Effector memory CD8-positive, alpha-beta T cell (primary cell): ENCODE measurements at regions not wholly inside any gene's neighbourhood (a gene's known extent, or its start where the extent isn't known, plus 50 kb on each side); places are given as distances from the start of the nearest gene placed in this dataset.

Experiments used
- ATAC-seq: fragments of 150-1000 bp; cut with Tn5 transposase; replicated peaks from 2 replicates; pipeline ENCODE4 v1.10.0; 2021; ENCODE audit warnings: mild to moderate bottlenecking, moderate library complexity
- DNase-seq, 3 experiments: peaks; one replicate each; pipeline ENCODE4 v3.0.0; 2021
- H3K27ac Mint-ChIP-seq, 2 donors: one replicate each; pipeline ENCODE4 v1.8.0; 2022; ENCODE audit warnings: mild to moderate bottlenecking in 2 of 2, mixed read lengths in 2 of 2, moderate library complexity in 2 of 2
- H3K27me3 Mint-ChIP-seq, 2 donors: one replicate each; pipeline ENCODE4 v1.8.0; 2022; ENCODE audit warnings: mixed read lengths in 2 of 2
- H3K36me3 Mint-ChIP-seq: one replicate; pipeline ENCODE4 v1.8.0; 2022; ENCODE audit warnings: mild to moderate bottlenecking, moderate library complexity, mixed read lengths; ENCODE audit not compliant: insufficient read depth
- H3K4me1 Mint-ChIP-seq, 2 donors: one replicate each; pipeline ENCODE4 v1.8.0; 2022; ENCODE audit warnings: low read depth in 2 of 2, mixed read lengths in 2 of 2
- H3K4me3 Mint-ChIP-seq, 2 donors: one replicate each; pipeline ENCODE4 v1.8.0; 2022; ENCODE audit warnings: mild to moderate bottlenecking in 2 of 2, mixed read lengths in 2 of 2, moderate library complexity in 2 of 2
- H3K9me3 Mint-ChIP-seq, 2 donors: one replicate each; pipeline ENCODE4 v1.8.0; 2022; ENCODE audit warnings: mixed read lengths in 2 of 2

DNA sequence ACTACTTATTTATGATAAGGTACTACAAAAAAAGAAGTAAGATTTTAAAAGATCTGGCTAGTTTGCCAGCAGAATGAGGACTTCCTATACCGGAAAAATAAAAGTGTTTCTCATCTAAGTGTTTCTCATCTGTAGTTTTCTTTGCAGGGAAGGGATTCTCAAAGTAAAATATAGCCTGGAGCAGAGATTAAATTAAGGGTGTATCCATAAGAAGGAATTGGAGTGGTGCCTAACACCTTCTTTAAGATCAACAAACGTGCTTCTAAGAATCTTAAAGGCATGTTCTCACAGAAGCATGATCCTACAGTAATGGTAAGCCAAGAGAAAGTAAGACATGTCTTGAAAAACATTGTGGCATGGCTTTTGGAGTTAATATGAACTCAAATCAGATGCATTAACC lies 528.2 kb downstream of the GBA3 start:
- Mint-ChIP-seq H3K4me1 (no peaks in the 10 kb centered on the region), H3K27me3 (no peaks in the 10 kb centered on the region), H3K4me3 (no peak overlapping the region), H3K27ac (no peak overlapping the region), H3K36me3 (no peaks in the 10 kb centered on the region), H3K9me3 (peaks cover under 1 to 10% of the 10 kb centered on the region in 2 donors)
- DNase-seq (no peak), ATAC-seq (no peak)

DNA sequence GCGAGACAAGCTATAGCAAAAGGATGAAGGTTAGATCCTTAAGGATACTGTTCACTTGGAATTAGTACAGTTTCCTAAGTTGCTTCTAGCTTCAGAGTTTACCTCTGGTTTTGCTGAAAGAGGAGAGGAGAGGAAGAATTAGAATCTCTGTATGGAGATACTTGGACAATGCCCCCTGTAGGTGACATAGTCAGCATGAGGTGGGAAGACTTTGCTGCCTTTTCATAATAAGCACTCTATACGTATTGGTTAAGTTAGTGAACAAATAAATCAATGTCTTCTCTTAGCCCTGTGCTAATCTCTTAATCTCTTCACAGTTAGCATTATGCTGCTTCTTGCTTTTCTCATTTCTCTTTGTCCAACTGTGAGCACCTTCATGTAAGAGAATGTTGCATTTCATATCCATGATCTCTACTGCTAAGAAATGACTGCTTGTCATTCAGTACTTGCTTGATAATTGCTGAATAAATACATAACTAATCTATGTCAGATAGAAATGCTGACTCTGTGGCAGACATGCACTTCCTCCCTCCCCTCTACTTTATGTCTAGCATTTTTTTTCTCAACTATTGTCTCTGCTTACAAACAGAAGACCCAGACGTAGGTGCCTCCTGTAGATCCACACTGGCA lies 527.2 kb downstream of the GBA3 start:
- no peaks in the 10 kb centered on the region for H3K27me3 Mint-ChIP-seq
- DNase-seq = no peak
- H3K36me3 Mint-ChIP-seq = no peaks in the 10 kb centered on the region
- H3K27ac Mint-ChIP-seq = no peak overlapping the region
- peaks cover 0 to 10% of the 10 kb centered on the region in 2 donors for H3K9me3 Mint-ChIP-seq
- H3K4me3 Mint-ChIP-seq = no peak overlapping the region
- no peak for ATAC-seq
- no peaks in the 10 kb centered on the region for H3K4me1 Mint-ChIP-seq

DNA sequence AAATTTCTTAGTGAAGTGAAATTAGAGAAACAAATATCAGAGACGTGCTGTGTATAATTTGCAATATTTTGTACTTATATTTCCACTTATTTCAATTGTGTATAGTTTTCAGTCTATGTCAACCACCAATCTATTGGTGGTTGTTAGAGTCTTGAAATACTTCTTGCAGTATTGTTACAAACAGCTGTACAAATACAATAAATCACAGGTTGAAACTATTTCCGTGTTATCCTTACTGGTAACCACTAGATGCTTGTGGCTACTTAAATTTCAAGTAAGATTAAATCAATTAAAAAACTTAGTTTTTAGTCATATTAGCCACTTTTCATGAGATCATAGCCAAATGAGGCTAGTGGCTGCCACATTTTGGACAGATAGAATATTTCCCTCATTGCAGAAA lies 520.5 kb downstream of the GBA3 start:
- H3K4me1 Mint-ChIP-seq = no peaks in the 10 kb centered on the region
- no peak overlapping the region for H3K27ac Mint-ChIP-seq
- H3K27me3 Mint-ChIP-seq = no peaks in the 10 kb centered on the region
- H3K9me3 Mint-ChIP-seq = peaks cover 6 to 9% of the 10 kb centered on the region in 2 donors
- DNase-seq (no peak), ATAC-seq (no peak)
- H3K36me3 Mint-ChIP-seq = no peaks in the 10 kb centered on the region
- no peak overlapping the region for H3K4me3 Mint-ChIP-seq

DNA sequence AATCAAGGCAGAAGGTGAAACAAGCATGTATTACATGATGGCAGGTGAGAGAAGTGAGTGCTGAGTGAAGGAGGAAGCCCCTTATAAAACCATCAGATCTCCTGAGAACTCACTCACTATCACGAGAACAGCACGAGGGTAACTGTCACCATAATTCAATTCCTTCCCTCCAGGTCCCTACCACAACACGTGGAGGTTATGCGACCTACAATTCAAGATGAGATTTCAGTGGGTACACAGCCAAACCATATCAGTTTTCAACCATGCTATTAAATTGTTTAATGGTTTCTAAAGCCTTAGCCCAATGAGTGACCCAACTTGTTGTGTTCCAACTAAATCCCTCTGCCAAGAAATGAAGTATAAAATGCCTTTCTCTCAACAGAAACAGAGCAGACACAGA lies 519.8 kb downstream of the GBA3 start:
- no peaks in the 10 kb centered on the region for H3K27me3 Mint-ChIP-seq
- H3K9me3 Mint-ChIP-seq = peaks cover 6 to 9% of the 10 kb centered on the region in 2 donors
- no peaks in the 10 kb centered on the region for H3K4me1 Mint-ChIP-seq
- DNase-seq (no peak), ATAC-seq (no peak)
- no peak overlapping the region for H3K4me3 Mint-ChIP-seq
- no peaks in the 10 kb centered on the region for H3K36me3 Mint-ChIP-seq
- H3K27ac Mint-ChIP-seq = no peak overlapping the region

DNA sequence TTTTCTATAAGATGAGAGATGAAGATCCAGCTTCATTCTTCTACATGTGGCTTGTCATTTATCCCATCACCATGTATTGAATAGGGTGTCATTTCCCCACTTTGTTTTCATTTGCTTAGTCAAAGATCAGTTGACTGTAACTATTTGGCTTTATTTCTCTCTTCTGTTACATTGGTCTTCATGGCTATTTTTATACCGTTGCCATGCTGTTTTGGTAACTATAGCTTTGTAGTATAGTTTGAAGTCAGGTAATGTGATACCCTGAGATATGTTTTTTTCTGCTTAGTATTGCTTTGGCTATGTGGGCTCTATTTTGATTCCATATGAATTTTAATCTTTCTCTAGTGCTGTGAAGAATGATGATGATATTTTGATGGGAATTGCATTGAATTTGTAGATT lies 514.3 kb downstream of the GBA3 start:
- Mint-ChIP-seq H3K36me3 (no peaks in the 10 kb centered on the region), H3K9me3 (peaks cover 10 to 15% of the 10 kb centered on the region in 2 donors), H3K27me3 (no peaks in the 10 kb centered on the region)

DNA sequence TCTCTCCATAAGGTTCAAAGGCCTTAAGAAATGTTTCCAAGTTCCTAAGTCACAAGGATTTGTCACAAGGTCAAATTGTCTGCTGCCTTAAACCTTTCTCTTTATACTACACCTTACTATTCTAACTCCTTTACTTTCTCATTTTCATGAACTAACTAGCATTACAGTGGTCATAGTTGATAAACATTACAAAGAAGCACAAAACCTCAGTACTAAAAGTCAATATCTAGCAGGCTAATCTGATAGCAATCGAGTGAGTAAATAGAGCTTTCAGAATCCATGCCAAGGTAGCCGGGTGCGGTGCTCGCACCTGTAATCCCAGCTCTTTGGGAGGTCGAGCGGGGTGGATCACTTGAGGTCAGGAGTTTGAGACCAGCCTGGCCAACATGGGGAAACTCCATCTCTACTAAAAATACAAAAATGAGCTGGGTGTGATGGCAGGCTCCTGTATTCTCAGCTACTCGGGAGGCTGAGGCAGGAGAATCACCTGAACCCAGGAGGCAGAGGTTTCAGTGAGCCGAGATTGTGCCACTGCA lies 510.0 kb downstream of the GBA3 start:
- Mint-ChIP-seq H3K36me3 (no peaks in the 10 kb centered on the region), H3K27ac (no peak overlapping the region), H3K4me3 (no peak overlapping the region), H3K9me3 (peaks cover 13 to 16% of the 10 kb centered on the region in 2 donors), H3K27me3 (no peaks in the 10 kb centered on the region), H3K4me1 (no peaks in the 10 kb centered on the region)
- no peak for DNase-seq
- ATAC-seq = no peak

More for the DNA sequence above, 514.3 kb downstream of the GBA3 start:
- Mint-ChIP-seq H3K4me3 (no peak overlapping the region), H3K4me1 (no peaks in the 10 kb centered on the region), H3K27ac (no peak overlapping the region)
- ATAC-seq (no peak), DNase-seq (no peak)

DNA sequence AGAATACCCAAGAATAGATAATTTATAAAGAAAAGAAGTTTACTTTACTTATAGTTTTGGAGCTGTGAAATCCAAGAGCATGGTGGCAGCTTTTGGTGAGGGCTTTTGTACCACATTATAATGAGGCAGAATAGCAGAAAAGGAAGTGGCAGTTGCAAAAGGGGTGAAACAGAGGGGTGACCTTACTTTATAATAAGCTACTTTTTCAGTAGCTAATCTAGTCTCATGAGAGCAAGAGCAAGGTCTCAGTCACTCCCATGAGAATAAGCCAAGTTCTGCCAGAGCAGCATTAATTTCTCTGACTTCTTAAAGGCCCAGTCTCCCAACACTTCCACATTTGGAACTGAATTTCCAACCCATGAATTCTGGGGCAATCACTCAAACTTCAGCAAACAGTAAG lies 502.0 kb downstream of the GBA3 start:
- DNase-seq = no peak
- Mint-ChIP-seq H3K27ac (no peak overlapping the region), H3K36me3 (no peaks in the 10 kb centered on the region), H3K27me3 (no peaks in the 10 kb centered on the region), H3K4me3 (no peak overlapping the region), H3K9me3 (peaks cover 6 to 14% of the 10 kb centered on the region in 2 donors), H3K4me1 (no peaks in the 10 kb centered on the region)
- no peak for ATAC-seq

DNA sequence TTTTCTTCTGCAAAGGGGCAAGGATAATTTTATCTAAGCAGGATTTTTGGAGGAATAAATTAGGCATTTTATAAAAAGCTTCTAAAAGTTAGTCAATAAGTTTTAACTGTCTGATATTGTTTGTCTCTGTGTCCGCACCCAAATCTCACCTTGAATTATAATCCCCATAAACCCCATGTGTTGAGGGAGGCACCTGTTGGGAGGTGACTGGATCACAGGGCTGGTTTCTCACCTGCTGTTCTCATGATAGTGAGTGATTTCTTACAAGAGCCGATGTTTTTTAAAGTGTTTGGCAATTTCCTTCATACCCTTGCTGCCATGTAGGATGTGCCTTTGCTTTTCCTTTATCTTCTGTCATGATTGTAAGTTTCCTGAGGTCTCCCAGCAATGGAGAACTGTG lies 481.4 kb downstream of the GBA3 start:
- Mint-ChIP-seq H3K27me3 (no peaks in the 10 kb centered on the region), H3K27ac (no peak overlapping the region), H3K4me1 (no peaks in the 10 kb centered on the region), H3K36me3 (no peaks in the 10 kb centered on the region), H3K4me3 (no peak overlapping the region), H3K9me3 (peaks cover 18 to 42% of the 10 kb centered on the region in 2 donors)
- DNase-seq = no peak
- ATAC-seq = no peak

DNA sequence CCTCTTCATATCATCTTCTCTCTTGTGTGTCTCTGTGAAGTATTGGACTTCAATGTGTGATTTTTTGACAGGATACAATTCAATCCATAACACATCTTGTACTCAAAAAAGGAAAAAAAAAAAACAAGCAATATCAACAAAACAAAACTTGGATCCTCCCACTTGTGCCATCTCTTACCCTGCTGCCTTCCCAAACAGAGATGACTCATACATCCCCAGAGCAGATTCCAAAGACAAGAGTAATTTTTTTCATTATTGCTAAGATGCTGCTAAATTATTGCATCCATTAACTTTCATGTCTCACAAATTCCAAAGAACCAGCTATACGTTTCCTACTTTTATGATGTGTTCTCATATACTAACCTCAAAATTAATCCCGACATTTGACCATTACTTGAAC lies 479.2 kb downstream of the GBA3 start:
- Mint-ChIP-seq H3K4me3 (no peak overlapping the region), H3K4me1 (no peaks in the 10 kb centered on the region), H3K36me3 (no peaks in the 10 kb centered on the region), H3K9me3 (peaks cover 15 to 39% of the 10 kb centered on the region in 2 donors), H3K27me3 (no peaks in the 10 kb centered on the region), H3K27ac (no peak overlapping the region)
- no peak for DNase-seq
- ATAC-seq = no peak

DNA sequence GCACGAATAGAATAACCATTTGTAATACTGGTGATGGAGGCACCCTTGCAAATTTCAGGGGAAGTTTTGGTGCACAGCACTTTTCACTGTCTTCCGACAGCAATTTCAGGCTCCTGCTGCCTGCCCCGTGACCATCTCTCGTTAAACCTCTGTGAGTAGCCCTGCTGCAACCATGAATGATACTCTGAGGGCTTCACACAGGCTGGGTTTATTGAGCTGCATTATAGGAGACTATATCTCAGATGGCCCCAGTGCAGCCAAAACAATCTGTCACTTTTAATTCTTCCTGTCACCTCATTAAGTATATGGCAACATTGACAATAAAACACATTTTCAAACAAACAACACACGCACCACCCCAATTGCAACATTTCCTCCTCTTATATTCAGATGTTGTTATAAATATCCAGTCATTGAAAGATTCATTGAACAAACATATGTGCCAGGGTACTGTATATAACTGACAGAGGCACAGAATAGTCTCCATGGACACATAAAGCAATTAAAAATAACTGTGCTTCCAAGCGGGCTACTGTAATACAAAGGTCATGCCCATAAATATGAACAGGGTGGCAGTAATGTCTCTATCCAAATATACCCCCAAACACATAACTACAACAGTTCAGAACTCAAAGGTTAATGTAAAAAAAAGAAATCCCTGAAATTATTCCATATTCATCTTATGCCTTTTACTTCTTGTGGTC lies 477.0 kb downstream of the GBA3 start:
- no peaks in the 10 kb centered on the region for H3K36me3 Mint-ChIP-seq
- H3K27ac Mint-ChIP-seq = no peak overlapping the region

DNA sequence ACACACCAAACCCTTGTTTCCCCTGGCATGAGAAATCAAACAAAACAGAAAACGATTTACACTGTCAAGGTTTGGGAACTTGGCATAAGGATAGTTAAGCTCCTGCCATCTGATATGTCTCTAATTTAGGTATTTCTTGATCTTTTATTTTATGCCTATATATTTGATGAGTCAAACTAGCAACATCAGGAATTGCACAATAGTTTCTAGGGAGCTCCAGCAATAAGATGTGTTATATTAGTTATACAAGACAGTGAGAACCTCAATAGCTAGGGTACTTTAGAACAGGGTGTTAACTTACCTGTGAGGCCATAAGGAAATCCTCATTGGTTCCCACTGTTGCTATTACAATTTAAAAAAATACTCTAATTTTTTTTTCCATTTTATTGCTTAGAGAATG lies 474.2 kb downstream of the GBA3 start:
- H3K27me3 Mint-ChIP-seq = no peaks in the 10 kb centered on the region
- H3K36me3 Mint-ChIP-seq = no peaks in the 10 kb centered on the region
- no peak overlapping the region for H3K27ac Mint-ChIP-seq
- H3K9me3 Mint-ChIP-seq = peaks cover 14 to 18% of the 10 kb centered on the region in 2 donors
- ATAC-seq = no peak
- no peaks in the 10 kb centered on the region for H3K4me1 Mint-ChIP-seq
- no peak overlapping the region for H3K4me3 Mint-ChIP-seq
- no peak for DNase-seq

More for the DNA sequence above, 477.0 kb downstream of the GBA3 start:
- no peak overlapping the region for H3K4me3 Mint-ChIP-seq
- H3K27me3 Mint-ChIP-seq = no peaks in the 10 kb centered on the region
- H3K4me1 Mint-ChIP-seq = no peaks in the 10 kb centered on the region
- H3K9me3 Mint-ChIP-seq = peaks cover 14 to 34% of the 10 kb centered on the region in 2 donors
- ATAC-seq = no peak
- no peak for DNase-seq

DNA sequence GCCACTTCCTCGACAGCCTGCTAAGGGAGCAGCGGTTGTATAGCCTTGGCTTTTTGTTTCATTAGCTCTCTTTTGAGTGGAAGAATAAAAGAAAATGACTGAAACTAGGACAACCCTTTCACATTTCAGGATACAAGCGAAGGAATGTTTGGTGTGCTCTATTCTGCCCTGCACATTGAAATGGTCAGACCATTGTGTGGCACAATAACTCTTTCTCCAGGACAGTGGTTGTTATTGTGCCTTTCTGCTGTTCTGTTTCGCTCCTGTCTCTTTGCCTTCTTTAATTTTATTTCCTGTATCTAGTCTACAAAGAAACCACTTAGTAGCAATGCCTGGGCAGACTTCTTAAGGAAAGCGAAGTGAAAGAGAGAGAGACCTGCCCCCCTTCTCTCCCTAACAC lies 473.7 kb downstream of the GBA3 start:
- H3K27me3 Mint-ChIP-seq = no peaks in the 10 kb centered on the region
- H3K9me3 Mint-ChIP-seq = peaks cover 12 to 13% of the 10 kb centered on the region in 2 donors
- H3K36me3 Mint-ChIP-seq = no peaks in the 10 kb centered on the region
- no peak for ATAC-seq
- no peaks in the 10 kb centered on the region for H3K4me1 Mint-ChIP-seq
- no peak for DNase-seq
- H3K4me3 Mint-ChIP-seq = no peak overlapping the region
- no peak overlapping the region for H3K27ac Mint-ChIP-seq

DNA sequence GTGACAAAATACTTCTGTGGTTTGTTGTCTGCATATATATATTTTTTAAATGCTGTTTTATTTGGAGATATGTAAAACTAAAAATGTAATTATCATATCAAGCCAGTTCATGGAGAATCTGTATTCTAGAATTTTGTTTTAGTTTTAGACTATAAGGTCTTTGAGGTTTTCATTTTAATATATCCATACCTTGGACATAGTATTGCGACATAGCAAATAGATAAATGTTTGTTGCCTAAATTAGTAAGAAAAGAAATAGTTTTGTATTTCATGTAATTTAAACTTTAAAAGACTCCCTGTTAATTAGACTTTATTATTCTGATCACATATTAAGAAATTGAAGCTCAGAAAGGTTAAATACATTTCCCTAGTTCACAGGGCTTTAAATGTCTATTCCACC lies 472.9 kb downstream of the GBA3 start:
- Mint-ChIP-seq H3K9me3 (peaks cover 12 to 14% of the 10 kb centered on the region in 2 donors), H3K4me3 (no peak overlapping the region), H3K27ac (no peak overlapping the region), H3K36me3 (no peaks in the 10 kb centered on the region), H3K27me3 (no peaks in the 10 kb centered on the region), H3K4me1 (no peaks in the 10 kb centered on the region)
- ATAC-seq = no peak
- no peak for DNase-seq
